ENCODE measurements at regions not wholly inside any gene's neighbourhood (a gene's known extent, or its start where the extent isn't known, plus 50 kb on each side); places are given as distances from the start of the nearest gene placed in this dataset.

DNA sequence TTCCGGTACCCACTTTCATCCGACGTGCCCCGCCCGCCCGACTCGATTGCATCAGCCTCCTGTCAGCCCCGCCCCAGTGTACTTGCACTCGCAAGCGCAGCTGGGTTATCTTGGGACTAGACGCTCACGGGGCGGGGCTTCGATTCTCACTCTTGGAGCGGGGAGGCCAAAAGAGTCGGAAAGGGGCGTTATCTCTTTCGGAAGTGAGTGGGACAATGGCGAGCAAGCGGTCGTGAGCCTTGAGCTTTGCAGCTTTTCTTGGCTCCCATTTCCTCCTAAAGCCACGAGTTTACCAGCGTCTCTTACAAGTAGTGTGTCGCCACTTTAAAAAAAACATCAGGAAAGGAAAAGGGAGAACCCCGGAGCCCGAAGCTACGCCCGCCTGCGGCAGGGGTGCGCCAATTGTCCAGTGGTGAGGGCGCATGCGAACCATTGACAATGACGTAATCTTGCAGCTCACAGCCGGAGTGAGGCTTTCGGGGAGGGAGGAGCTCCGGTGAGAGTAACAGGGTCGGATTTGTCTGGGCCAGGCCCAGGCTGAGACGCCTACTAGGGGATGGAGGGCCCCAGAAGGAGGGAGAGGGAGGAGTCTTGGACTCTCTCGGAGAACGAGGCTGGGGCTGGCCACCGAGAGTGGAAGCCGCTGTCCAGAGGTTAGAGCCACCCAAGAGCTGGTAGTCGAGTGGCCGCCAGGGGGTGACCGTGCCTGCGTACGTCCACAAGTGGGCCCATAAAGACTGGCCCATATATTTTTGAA lies 109.5 kb downstream of the GNL3L start (continued):
- TF ChIP-seq MIER3 (CRISPR knock-in tag; IDR thresholded peaks at IDR 0.05; ENCODE audit: borderline replicate concordance) (no peak), ZNF703 (CRISPR knock-in tag; IDR thresholded peaks at IDR 0.05; ENCODE audit: borderline replicate concordance) (no peak), GATAD2A (CRISPR knock-in tag; IDR thresholded peaks at IDR 0.05) (peak; percentile 52), SMC3 (IDR thresholded peaks at IDR 0.05; ENCODE audit: low read length) (0 out of 2 replicates have a peak, but pooled peaks have one; percentile 1), ZNF546 (CRISPR knock-in tag; conservative IDR thresholded peaks at IDR 0.05) (no peak), KLF16 (CRISPR knock-in tag; IDR thresholded peaks at IDR 0.05) (peak in 1 of 2 experiments; percentile 40; a peak in 1 of 4 replicates), ZNF160 (CRISPR knock-in tag; IDR thresholded peaks at IDR 0.05) (no peak), NFE2 (CRISPR knock-in tag; IDR thresholded peaks at IDR 0.05) (no peak), SUZ12 (IDR thresholded peaks at IDR 0.05; ENCODE audit: low read depth, low read length) (no peak), MIER2 (CRISPR knock-in tag; IDR thresholded peaks at IDR 0.05) (no peak), ZFP37 (CRISPR knock-in tag; IDR thresholded peaks at IDR 0.05; ENCODE audit: borderline replicate concordance) (no peak), RARG (CRISPR knock-in tag; IDR thresholded peaks at IDR 0.05; ENCODE audit: low read depth) (no peak), SKI (IDR thresholded peaks at IDR 0.05; ENCODE audit: partially characterized antibody) (peak; percentile 29), ZNF552 (CRISPR knock-in tag; IDR thresholded peaks at IDR 0.05; ENCODE audit: borderline replicate concordance) (no peak)
- TF ChIP-seq, protein P1, sequence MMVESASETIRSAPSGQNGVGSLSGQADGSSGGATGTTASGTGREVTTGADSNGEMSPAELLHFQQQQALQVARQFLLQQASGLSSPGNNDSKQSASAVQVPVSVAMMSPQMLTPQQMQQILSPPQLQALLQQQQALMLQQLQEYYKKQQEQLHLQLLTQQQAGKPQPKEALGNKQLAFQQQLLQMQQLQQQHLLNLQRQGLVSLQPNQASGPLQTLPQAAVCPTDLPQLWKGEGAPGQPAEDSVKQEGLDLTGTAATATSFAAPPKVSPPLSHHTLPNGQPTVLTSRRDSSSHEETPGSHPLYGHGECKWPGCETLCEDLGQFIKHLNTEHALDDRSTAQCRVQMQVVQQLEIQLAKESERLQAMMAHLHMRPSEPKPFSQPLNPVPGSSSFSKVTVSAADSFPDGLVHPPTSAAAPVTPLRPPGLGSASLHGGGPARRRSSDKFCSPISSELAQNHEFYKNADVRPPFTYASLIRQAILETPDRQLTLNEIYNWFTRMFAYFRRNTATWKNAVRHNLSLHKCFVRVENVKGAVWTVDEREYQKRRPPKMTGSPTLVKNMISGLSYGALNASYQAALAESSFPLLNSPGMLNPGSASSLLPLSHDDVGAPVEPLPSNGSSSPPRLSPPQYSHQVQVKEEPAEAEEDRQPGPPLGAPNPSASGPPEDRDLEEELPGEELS (CRISPR knock-in tag; IDR thresholded peaks at IDR 0.05) = 0 out of 2 replicates have a peak, but pooled peaks have one; percentile 7
- TF ChIP-seq, protein P2, sequence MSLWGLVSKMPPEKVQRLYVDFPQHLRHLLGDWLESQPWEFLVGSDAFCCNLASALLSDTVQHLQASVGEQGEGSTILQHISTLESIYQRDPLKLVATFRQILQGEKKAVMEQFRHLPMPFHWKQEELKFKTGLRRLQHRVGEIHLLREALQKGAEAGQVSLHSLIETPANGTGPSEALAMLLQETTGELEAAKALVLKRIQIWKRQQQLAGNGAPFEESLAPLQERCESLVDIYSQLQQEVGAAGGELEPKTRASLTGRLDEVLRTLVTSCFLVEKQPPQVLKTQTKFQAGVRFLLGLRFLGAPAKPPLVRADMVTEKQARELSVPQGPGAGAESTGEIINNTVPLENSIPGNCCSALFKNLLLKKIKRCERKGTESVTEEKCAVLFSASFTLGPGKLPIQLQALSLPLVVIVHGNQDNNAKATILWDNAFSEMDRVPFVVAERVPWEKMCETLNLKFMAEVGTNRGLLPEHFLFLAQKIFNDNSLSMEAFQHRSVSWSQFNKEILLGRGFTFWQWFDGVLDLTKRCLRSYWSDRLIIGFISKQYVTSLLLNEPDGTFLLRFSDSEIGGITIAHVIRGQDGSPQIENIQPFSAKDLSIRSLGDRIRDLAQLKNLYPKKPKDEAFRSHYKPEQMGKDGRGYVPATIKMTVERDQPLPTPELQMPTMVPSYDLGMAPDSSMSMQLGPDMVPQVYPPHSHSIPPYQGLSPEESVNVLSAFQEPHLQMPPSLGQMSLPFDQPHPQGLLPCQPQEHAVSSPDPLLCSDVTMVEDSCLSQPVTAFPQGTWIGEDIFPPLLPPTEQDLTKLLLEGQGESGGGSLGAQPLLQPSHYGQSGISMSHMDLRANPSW (CRISPR knock-in tag; IDR thresholded peaks at IDR 0.05; ENCODE audit: borderline replicate concordance) = no peak
- TF ChIP-seq, protein P3, sequence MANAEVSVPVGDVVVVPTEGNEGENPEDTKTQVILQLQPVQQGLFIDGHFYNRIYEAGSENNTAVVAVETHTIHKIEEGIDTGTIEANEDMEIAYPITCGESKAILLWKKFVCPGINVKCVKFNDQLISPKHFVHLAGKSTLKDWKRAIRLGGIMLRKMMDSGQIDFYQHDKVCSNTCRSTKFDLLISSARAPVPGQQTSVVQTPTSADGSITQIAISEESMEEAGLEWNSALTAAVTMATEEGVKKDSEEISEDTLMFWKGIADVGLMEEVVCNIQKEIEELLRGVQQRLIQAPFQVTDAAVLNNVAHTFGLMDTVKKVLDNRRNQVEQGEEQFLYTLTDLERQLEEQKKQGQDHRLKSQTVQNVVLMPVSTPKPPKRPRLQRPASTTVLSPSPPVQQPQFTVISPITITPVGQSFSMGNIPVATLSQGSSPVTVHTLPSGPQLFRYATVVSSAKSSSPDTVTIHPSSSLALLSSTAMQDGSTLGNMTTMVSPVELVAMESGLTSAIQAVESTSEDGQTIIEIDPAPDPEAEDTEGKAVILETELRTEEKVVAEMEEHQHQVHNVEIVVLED (CRISPR knock-in tag; IDR thresholded peaks at IDR 0.05; ENCODE audit: borderline replicate concordance) = no peak; the same call in 1 of the 2 replicates
- TF ChIP-seq, protein P4, sequence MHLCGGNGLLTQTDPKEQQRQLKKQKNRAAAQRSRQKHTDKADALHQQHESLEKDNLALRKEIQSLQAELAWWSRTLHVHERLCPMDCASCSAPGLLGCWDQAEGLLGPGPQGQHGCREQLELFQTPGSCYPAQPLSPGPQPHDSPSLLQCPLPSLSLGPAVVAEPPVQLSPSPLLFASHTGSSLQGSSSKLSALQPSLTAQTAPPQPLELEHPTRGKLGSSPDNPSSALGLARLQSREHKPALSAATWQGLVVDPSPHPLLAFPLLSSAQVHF (CRISPR knock-in tag; IDR thresholded peaks at IDR 0.05) = no peak
- TF ChIP-seq, protein P5, sequence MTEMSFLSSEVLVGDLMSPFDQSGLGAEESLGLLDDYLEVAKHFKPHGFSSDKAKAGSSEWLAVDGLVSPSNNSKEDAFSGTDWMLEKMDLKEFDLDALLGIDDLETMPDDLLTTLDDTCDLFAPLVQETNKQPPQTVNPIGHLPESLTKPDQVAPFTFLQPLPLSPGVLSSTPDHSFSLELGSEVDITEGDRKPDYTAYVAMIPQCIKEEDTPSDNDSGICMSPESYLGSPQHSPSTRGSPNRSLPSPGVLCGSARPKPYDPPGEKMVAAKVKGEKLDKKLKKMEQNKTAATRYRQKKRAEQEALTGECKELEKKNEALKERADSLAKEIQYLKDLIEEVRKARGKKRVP (CRISPR knock-in tag; IDR thresholded peaks at IDR 0.05) = peak; percentile 87 to 99
- TF ChIP-seq, protein P6, sequence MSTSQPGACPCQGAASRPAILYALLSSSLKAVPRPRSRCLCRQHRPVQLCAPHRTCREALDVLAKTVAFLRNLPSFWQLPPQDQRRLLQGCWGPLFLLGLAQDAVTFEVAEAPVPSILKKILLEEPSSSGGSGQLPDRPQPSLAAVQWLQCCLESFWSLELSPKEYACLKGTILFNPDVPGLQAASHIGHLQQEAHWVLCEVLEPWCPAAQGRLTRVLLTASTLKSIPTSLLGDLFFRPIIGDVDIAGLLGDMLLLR (CRISPR knock-in tag; IDR thresholded peaks at IDR 0.05) = no peak
